Liver (tissue), 8 donors: ENCODE measurements at regions not wholly inside any gene's neighbourhood (a gene's known extent, or its start where the extent isn't known, plus 50 kb on each side); places are given as distances from the start of the nearest gene placed in this dataset.

Source experiments
- DNase-seq: peaks from one replicate; pipeline ENCODE4 v3.0.0-alpha.2; 2017; ENCODE audit warnings: low spot score
- H3K27ac ChIP-seq, 2 donors: one replicate each; pipeline ENCODE4 v1.7.0; 2013; ENCODE audit warnings: inconsistent platforms in 2 of 2, low read length in 2 of 2, control low read depth in 1 of 2, low read depth in 1 of 2, mild to moderate bottlenecking in 1 of 2
- H3K27me3 ChIP-seq, 4 donors: one replicate each; pipeline versions ENCODE4 v1.6.1 to v1.7.0; 2013; ENCODE audit warnings: low read length in 3 of 4, inconsistent platforms in 1 of 4, mild to moderate bottlenecking in 1 of 4, moderate library complexity in 1 of 4; ENCODE audit not compliant: control insufficient read depth in 4 of 4, insufficient read depth in 4 of 4
- H3K36me3 ChIP-seq, 4 donors: one replicate each; pipeline versions ENCODE4 v1.6.1 to v1.7.0; 2013; ENCODE audit warnings: low read length in 3 of 4, mild to moderate bottlenecking in 3 of 4, low read depth in 1 of 4, moderate library complexity in 1 of 4; ENCODE audit not compliant: control insufficient read depth in 4 of 4, insufficient read depth in 3 of 4
- H3K4me1 ChIP-seq, 4 donors: one replicate each; pipeline versions ENCODE4 v1.6.1 to v1.7.0; 2013; ENCODE audit warnings: low read length in 3 of 4, mild to moderate bottlenecking in 3 of 4, moderate library complexity in 1 of 4; ENCODE audit not compliant: control insufficient read depth in 4 of 4, insufficient read depth in 4 of 4
- H3K4me3 ChIP-seq, 3 donors: one replicate each; pipeline versions ENCODE4 v1.6.1 to v1.7.0; 2013; ENCODE audit warnings: low read length in 3 of 3, control low read depth in 1 of 3, low read depth in 1 of 3, mild to moderate bottlenecking in 1 of 3
- H3K9ac ChIP-seq, 2 donors: one replicate each; pipeline ENCODE4 v1.7.0; 2013; ENCODE audit warnings: low read length in 2 of 2, mild to moderate bottlenecking in 2 of 2, moderate library complexity in 2 of 2, control low read depth in 1 of 2, low read depth in 1 of 2
- H3K9me3 ChIP-seq, 4 donors: one replicate each; pipeline versions ENCODE4 v1.6.1 to v1.7.0; 2013; ENCODE audit warnings: low read length in 3 of 4; ENCODE audit not compliant: control insufficient read depth in 4 of 4
- ATF3 ChIP-seq: IDR thresholded peaks from 2 replicates; pipeline ENCODE4 v1.6.1; 2016; ENCODE audit warnings: antibody characterized with exemption
- FOXA1 ChIP-seq: IDR thresholded peaks from 2 replicates; pipeline ENCODE4 v1.6.1; 2016; ENCODE audit warnings: antibody characterized with exemption
- FOXA2 ChIP-seq: IDR thresholded peaks from 2 replicates; pipeline ENCODE4 v1.6.1; 2016; ENCODE audit warnings: antibody characterized with exemption
- HNF4A ChIP-seq, 2 donors: conservative IDR thresholded peaks; 2 replicates each; pipeline ENCODE4 v1.6.1; 2016; ENCODE audit warnings: antibody characterized with exemption in 2 of 2, mild to moderate bottlenecking in 2 of 2
- HNF4G ChIP-seq: IDR thresholded peaks from 2 replicates; pipeline ENCODE4 v1.6.1; 2016; ENCODE audit warnings: antibody characterized with exemption
- JUND ChIP-seq, 2 donors: IDR thresholded peaks; 2 replicates each; pipeline ENCODE4 v1.6.1; 2016; ENCODE audit warnings: antibody characterized with exemption in 2 of 2
- NR2F2 ChIP-seq: IDR thresholded peaks from 2 replicates; pipeline ENCODE4 v1.6.1; 2016; ENCODE audit warnings: antibody characterized with exemption
- RAD21 ChIP-seq, 2 donors: IDR thresholded peaks; 2 replicates each; pipeline ENCODE4 v1.6.1; 2016; ENCODE audit warnings: antibody characterized with exemption in 2 of 2, mild to moderate bottlenecking in 2 of 2
- REST ChIP-seq: IDR thresholded peaks from 2 replicates; pipeline ENCODE4 v1.6.1; 2016; ENCODE audit warnings: antibody characterized with exemption, mild to moderate bottlenecking
- RXRA ChIP-seq, 2 donors: IDR thresholded peaks; 2 replicates each; pipeline ENCODE4 v1.6.1; 2017 to 2018; ENCODE audit warnings: antibody characterized with exemption in 2 of 2, mild to moderate bottlenecking in 1 of 2
- SP1 ChIP-seq: IDR thresholded peaks from 2 replicates; pipeline ENCODE4 v1.6.1; 2018; ENCODE audit warnings: antibody characterized with exemption, mild to moderate bottlenecking
- TAF1 ChIP-seq: conservative IDR thresholded peaks from 2 replicates; pipeline ENCODE4 v1.6.1; 2016; ENCODE audit warnings: antibody characterized with exemption, mild to moderate bottlenecking
- YY1 ChIP-seq: IDR thresholded peaks from 2 replicates; pipeline ENCODE4 v1.6.1; 2016; ENCODE audit warnings: antibody characterized with exemption, mild to moderate bottlenecking
- WGBS: extraction: QIAGEN DNeasy Blood & Tissue Kit; methylation state at CpG from one replicate; pipeline ENCODE4 v1.1.7; 2013; 5-methylcytosine and 5-hydroxymethylcytosine counted together
- TF ChIP-seq, protein P1 (sequence below): IDR thresholded peaks from 2 replicates; pipeline ENCODE4 v1.6.1; 2016; ENCODE audit warnings: antibody characterized with exemption
- TF ChIP-seq, protein P2 (sequence below): IDR thresholded peaks from 2 replicates; pipeline ENCODE4 v1.6.1; 2016; ENCODE audit warnings: antibody characterized with exemption
- TF ChIP-seq, protein P3 (sequence below): fragments of 150-350 bp; IDR thresholded peaks from 2 replicates; pipeline ENCODE4 v1.5.1; 2017; ENCODE audit warnings: improper control_type of control experiment, low read depth, low read length; ENCODE audit not compliant: missing input control
- donor health status: healthy.
- donor health status: healthy.
- donor health status: healthy.
- donor health status: healthy.
- donor health status: healthy.

GRCh38 chr14:101177301-101177971 lies 273.9 kb upstream of the RTL1 start:
- Histone ChIP-seq H3K9me3 (peaks cover 0 to 5% (median 3%) of the 10 kb centered on the region in 4 donors), H3K9ac (no peak overlapping the region), H3K27me3 (peaks cover 0 to 3% (median 0%) of the 10 kb centered on the region in 4 donors), H3K4me1 (no peaks in the 10 kb centered on the region), H3K4me3 (no peak overlapping the region), H3K36me3 (no peaks in the 10 kb centered on the region), H3K27ac (no peak overlapping the region)
- TF ChIP-seq, protein P1, sequence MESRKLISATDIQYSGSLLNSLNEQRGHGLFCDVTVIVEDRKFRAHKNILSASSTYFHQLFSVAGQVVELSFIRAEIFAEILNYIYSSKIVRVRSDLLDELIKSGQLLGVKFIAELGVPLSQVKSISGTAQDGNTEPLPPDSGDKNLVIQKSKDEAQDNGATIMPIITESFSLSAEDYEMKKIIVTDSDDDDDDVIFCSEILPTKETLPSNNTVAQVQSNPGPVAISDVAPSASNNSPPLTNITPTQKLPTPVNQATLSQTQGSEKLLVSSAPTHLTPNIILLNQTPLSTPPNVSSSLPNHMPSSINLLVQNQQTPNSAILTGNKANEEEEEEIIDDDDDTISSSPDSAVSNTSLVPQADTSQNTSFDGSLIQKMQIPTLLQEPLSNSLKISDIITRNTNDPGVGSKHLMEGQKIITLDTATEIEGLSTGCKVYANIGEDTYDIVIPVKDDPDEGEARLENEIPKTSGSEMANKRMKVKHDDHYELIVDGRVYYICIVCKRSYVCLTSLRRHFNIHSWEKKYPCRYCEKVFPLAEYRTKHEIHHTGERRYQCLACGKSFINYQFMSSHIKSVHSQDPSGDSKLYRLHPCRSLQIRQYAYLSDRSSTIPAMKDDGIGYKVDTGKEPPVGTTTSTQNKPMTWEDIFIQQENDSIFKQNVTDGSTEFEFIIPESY, result no peak
- TF ChIP-seq, protein P2, sequence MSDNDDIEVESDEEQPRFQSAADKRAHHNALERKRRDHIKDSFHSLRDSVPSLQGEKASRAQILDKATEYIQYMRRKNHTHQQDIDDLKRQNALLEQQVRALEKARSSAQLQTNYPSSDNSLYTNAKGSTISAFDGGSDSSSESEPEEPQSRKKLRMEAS, result no peak
- TF ChIP-seq, protein P3, sequence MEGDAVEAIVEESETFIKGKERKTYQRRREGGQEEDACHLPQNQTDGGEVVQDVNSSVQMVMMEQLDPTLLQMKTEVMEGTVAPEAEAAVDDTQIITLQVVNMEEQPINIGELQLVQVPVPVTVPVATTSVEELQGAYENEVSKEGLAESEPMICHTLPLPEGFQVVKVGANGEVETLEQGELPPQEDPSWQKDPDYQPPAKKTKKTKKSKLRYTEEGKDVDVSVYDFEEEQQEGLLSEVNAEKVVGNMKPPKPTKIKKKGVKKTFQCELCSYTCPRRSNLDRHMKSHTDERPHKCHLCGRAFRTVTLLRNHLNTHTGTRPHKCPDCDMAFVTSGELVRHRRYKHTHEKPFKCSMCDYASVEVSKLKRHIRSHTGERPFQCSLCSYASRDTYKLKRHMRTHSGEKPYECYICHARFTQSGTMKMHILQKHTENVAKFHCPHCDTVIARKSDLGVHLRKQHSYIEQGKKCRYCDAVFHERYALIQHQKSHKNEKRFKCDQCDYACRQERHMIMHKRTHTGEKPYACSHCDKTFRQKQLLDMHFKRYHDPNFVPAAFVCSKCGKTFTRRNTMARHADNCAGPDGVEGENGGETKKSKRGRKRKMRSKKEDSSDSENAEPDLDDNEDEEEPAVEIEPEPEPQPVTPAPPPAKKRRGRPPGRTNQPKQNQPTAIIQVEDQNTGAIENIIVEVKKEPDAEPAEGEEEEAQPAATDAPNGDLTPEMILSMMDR, result no peak
- no peak for TF ChIP-seq TAF1
- no peak for TF ChIP-seq SP1
- no peak for TF ChIP-seq YY1
- TF ChIP-seq RXRA (IDR thresholded peaks at IDR 0.05), result no peak
- no peak for TF ChIP-seq JUND (IDR thresholded peaks at IDR 0.05)
- TF ChIP-seq ATF3, result no peak
- TF ChIP-seq FOXA1, result no peak
- DNase-seq, result peak; percentile 31
- WGBS, result 84% methylated on average over 23 of the region's 23 CpGs

- TF ChIP-seq RXRA (IDR thresholded peaks at IDR 0.05) (no peak), HNF4A (conservative IDR thresholded peaks at IDR 0.05) (no peak), REST (no peak), RAD21 (IDR thresholded peaks at IDR 0.05) (no peak), HNF4G (no peak), FOXA1 (no peak), NR2F2 (no peak), FOXA2 (no peak), TAF1 (no peak), YY1 (no peak)
- TF ChIP-seq, protein P1, result no peak
- TF ChIP-seq, protein P3, result no peak
- 89% methylated on average over 22 of the region's 22 CpGs for WGBS
Observed at GRCh38 chr14:101178184-101179072, 274.9 kb upstream of the RTL1 start.

More at GRCh38 chr14:101178184-101179072, 274.9 kb upstream of the RTL1 start:
- no peaks in the 10 kb centered on the region for H3K27me3 ChIP-seq
- H3K4me1 ChIP-seq, result no peaks in the 10 kb centered on the region
- no peaks in the 10 kb centered on the region for H3K36me3 ChIP-seq
- no peak overlapping the region for H3K27ac ChIP-seq
- no peak overlapping the region for H3K9ac ChIP-seq
- no peak for DNase-seq
- H3K9me3 ChIP-seq, result peaks cover 0 to 5% (median 3%) of the 10 kb centered on the region in 4 donors
- H3K4me3 ChIP-seq, result no peak overlapping the region
